ENCODE measurements at regions not wholly inside any gene's neighbourhood (a gene's known extent, or its start where the extent isn't known, plus 50 kb on each side); places are given as distances from the start of the nearest gene placed in this dataset.

GRCh38 chr10:53726921-53727320, 954.3 kb upstream of the MBL2 start:
- Histone ChIP-seq H3K9me3 (no peaks in the 10 kb centered on the region), H3K36me3 (no peaks in the 10 kb centered on the region), H3K4me1 (no peaks in the 10 kb centered on the region), H3K27me3 (no peaks in the 10 kb centered on the region), H3K4me3 (no peak overlapping the region), H3K27ac (no peak overlapping the region)
- DNase-seq (no peak), ATAC-seq (no peak)
- intact Hi-C loops (cut with DNase I): no loop called here
- no peak for TF ChIP-seq CTCF (IDR thresholded peaks at IDR 0.05)
- 80% methylated on average over 4 of the region's 7 CpGs for WGBS (ENCODE audit: insufficient coverage, low coverage, low lambda C conversion rate, missing lambda C conversion rate)

- no peak overlapping the region for H3K27ac ChIP-seq
- ATAC-seq: no peak
Observed at GRCh38 chr10:53724581-53724980, 952.0 kb upstream of the MBL2 start.

GRCh38 chr10:53719658-53720057, 947.1 kb upstream of the MBL2 start:
- no peak for TF ChIP-seq CTCF (IDR thresholded peaks at IDR 0.05)
- no peak for TF ChIP-seq POLR2A (IDR thresholded peaks at IDR 0.05)
- Histone ChIP-seq H3K27me3 (no peaks in the 10 kb centered on the region), H3K36me3 (no peaks in the 10 kb centered on the region), H3K9me3 (no peaks in the 10 kb centered on the region), H3K4me1 (no peaks in the 10 kb centered on the region), H3K27ac (no peak overlapping the region), H3K4me3 (no peak overlapping the region)
- 42% methylated on average over 1 of the region's 1 CpG for WGBS (ENCODE audit: insufficient coverage, low coverage, low lambda C conversion rate, missing lambda C conversion rate)
- intact Hi-C loops (cut with DNase I): no loop called here
- no peak for ATAC-seq
- no peak for DNase-seq

More at GRCh38 chr10:53724581-53724980, 952.0 kb upstream of the MBL2 start:
- DNase-seq: no peak
- intact Hi-C loops (cut with DNase I): no loop called here
- Histone ChIP-seq H3K36me3 (no peaks in the 10 kb centered on the region), H3K4me1 (no peaks in the 10 kb centered on the region), H3K4me3 (no peak overlapping the region), H3K9me3 (no peaks in the 10 kb centered on the region), H3K27me3 (no peaks in the 10 kb centered on the region)
- TF ChIP-seq CTCF (IDR thresholded peaks at IDR 0.05) (no peak), POLR2A (IDR thresholded peaks at IDR 0.05) (no peak)
- 72% methylated on average over 4 of the region's 4 CpGs for WGBS (ENCODE audit: insufficient coverage, low coverage, low lambda C conversion rate, missing lambda C conversion rate)

- TF ChIP-seq CTCF (IDR thresholded peaks at IDR 0.05): no peak
- no peak for TF ChIP-seq POLR2A (IDR thresholded peaks at IDR 0.05)
- intact Hi-C loops (cut with DNase I): no loop called here
- WGBS (ENCODE audit: insufficient coverage, low coverage, low lambda C conversion rate, missing lambda C conversion rate): 64% methylated on average over 3 of the region's 3 CpGs
Observed at GRCh38 chr10:53716156-53716555, 943.6 kb upstream of the MBL2 start.

GRCh38 chr10:53713431-53713830, 940.8 kb upstream of the MBL2 start:
- no peak for DNase-seq
- intact Hi-C loops (cut with DNase I): no loop called here
- Histone ChIP-seq H3K9me3 (no peaks in the 10 kb centered on the region), H3K4me3 (no peak overlapping the region), H3K27me3 (no peaks in the 10 kb centered on the region), H3K36me3 (no peaks in the 10 kb centered on the region), H3K4me1 (no peaks in the 10 kb centered on the region), H3K27ac (no peak overlapping the region)
- TF ChIP-seq POLR2A (IDR thresholded peaks at IDR 0.05): no peak
- no peak for TF ChIP-seq CTCF (IDR thresholded peaks at IDR 0.05)
- no peak for ATAC-seq

More at GRCh38 chr10:53716156-53716555, 943.6 kb upstream of the MBL2 start:
- Histone ChIP-seq H3K36me3 (no peaks in the 10 kb centered on the region), H3K4me1 (no peaks in the 10 kb centered on the region), H3K9me3 (no peaks in the 10 kb centered on the region), H3K4me3 (no peak overlapping the region), H3K27me3 (no peaks in the 10 kb centered on the region), H3K27ac (no peak overlapping the region)
- no peak for ATAC-seq
- no peak for DNase-seq
